Osteocyte (in vitro differentiated cells): ENCODE measurements at regions not wholly inside any gene's neighbourhood (a gene's known extent, or its start where the extent isn't known, plus 50 kb on each side); places are given as distances from the start of the nearest gene placed in this dataset.
"Not testable (repeated sequence)": the region's sequence is repeated elsewhere in the genome, so short reads cannot be mapped to it uniquely, and the experiment has no call there.

Source experiments
- DNase-seq: peaks from one replicate; pipeline ENCODE4 v3.0.0; 2021; ENCODE audit warnings: mixed read lengths; ENCODE audit not compliant: unreplicated experiment; ENCODE audit errors: extremely low spot score
- H3K27ac Mint-ChIP-seq: one replicate; pipeline ENCODE4 v1.8.0; 2021; ENCODE audit warnings: mild to moderate bottlenecking, mixed read lengths; ENCODE audit not compliant: unreplicated experiment
- H3K27me3 Mint-ChIP-seq: one replicate; pipeline ENCODE4 v1.8.0; 2021; ENCODE audit warnings: mixed read lengths; ENCODE audit not compliant: unreplicated experiment
- H3K36me3 Mint-ChIP-seq: one replicate; pipeline ENCODE4 v1.8.0; 2021; ENCODE audit warnings: mixed read lengths; ENCODE audit not compliant: unreplicated experiment
- H3K4me1 Mint-ChIP-seq: one replicate; pipeline ENCODE4 v1.8.0; 2021; ENCODE audit warnings: mixed read lengths; ENCODE audit not compliant: unreplicated experiment
- H3K4me3 Mint-ChIP-seq: one replicate; pipeline ENCODE4 v1.8.0; 2021; ENCODE audit warnings: mild to moderate bottlenecking, moderate library complexity, mixed read lengths; ENCODE audit not compliant: unreplicated experiment
- H3K9me3 Mint-ChIP-seq: one replicate; pipeline ENCODE4 v1.8.0; 2021; ENCODE audit warnings: mixed read lengths; ENCODE audit not compliant: unreplicated experiment
- TF ChIP-seq, protein P1 (sequence below): fragments of 200-600 bp; sonication (generic); IDR thresholded peaks from 2 replicates; pipeline ENCODE4 v1.5.0; 2021; ENCODE audit warnings: antibody characterized with exemption, mild to moderate bottlenecking, moderate library complexity

DNA sequence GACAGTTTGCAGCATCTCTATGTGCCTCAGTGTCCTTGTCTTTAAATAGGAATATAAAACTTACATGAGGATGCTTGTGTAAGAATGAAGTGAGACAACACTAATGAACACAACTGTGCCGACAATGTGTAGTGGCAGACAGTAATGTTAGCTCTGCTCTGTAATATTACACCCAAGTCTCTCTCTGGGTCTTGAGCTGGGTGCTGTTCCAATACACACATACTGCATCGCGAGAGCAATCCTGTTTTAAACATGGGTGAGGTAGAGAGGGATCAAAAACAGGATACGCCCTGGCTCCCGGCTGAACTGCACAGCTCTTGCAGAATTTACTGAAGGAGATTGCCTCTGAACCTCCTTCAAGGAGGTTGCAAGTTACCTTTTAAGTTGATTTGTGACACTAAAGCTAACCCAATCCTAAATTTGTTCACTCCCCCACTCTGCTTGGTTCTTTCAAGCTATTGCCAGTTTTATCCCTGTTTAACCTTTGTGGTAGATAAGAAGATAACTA is 155.2 kb upstream of the ISL1 start:
- TF ChIP-seq, protein P1, sequence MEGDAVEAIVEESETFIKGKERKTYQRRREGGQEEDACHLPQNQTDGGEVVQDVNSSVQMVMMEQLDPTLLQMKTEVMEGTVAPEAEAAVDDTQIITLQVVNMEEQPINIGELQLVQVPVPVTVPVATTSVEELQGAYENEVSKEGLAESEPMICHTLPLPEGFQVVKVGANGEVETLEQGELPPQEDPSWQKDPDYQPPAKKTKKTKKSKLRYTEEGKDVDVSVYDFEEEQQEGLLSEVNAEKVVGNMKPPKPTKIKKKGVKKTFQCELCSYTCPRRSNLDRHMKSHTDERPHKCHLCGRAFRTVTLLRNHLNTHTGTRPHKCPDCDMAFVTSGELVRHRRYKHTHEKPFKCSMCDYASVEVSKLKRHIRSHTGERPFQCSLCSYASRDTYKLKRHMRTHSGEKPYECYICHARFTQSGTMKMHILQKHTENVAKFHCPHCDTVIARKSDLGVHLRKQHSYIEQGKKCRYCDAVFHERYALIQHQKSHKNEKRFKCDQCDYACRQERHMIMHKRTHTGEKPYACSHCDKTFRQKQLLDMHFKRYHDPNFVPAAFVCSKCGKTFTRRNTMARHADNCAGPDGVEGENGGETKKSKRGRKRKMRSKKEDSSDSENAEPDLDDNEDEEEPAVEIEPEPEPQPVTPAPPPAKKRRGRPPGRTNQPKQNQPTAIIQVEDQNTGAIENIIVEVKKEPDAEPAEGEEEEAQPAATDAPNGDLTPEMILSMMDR, result no peak
- H3K4me1 Mint-ChIP-seq, result no peaks in the 10 kb centered on the region
- no peak overlapping the region for H3K27ac Mint-ChIP-seq
- H3K9me3 Mint-ChIP-seq, result peaks cover 21% of the 10 kb centered on the region
- H3K36me3 Mint-ChIP-seq, result no peaks in the 10 kb centered on the region
- DNase-seq, result no peak
- no peaks in the 10 kb centered on the region for H3K27me3 Mint-ChIP-seq
- H3K4me3 Mint-ChIP-seq, result no peak overlapping the region

DNA sequence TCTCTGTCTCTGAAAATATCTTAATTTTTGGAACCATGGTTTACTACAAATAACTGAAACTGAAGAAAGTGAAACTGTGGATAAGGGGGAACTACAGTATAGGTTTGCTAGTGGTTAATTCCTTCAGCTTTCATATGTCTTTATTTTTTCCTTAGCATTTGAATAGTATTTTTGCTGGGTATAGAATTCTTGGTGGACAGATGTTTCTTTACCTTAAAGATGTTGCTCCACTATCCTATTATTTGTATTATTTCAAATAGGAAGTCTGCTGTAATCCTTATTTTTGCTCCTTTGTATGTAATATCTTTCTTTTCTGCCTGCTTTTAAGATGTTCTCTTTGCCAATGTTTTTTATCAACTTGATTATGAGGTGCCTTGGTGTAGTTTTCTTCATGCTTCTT is 152.9 kb upstream of the ISL1 start:
- Mint-ChIP-seq H3K9me3 (peaks cover 21% of the 10 kb centered on the region), H3K4me3 (no peak overlapping the region), H3K27ac (no peak overlapping the region), H3K36me3 (no peaks in the 10 kb centered on the region), H3K4me1 (no peaks in the 10 kb centered on the region), H3K27me3 (no peaks in the 10 kb centered on the region)
- no peak for DNase-seq
- TF ChIP-seq, protein P1, result no peak

DNA sequence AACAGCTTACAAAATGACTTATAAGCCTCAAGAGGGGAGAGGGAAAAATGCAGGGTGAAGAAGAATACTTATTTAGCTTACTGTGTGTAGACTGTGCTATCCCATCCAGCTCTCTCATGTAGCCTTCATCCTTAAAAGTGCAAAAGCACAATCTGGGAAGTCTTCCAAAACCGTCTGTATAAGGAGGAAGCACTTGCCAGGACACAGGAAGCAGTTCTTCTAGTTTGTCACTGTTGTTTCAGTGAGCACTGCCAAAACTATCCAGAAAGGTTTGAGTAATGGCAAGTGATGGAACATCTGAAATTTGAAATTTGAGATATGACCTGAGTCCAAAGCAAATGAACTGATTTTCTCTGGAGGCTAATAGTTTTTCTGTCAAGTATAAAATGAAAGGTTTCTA is 140.8 kb upstream of the ISL1 start:
- Mint-ChIP-seq H3K27ac (no peak overlapping the region), H3K36me3 (no peaks in the 10 kb centered on the region), H3K4me1 (no peaks in the 10 kb centered on the region), H3K4me3 (no peak overlapping the region), H3K27me3 (no peaks in the 10 kb centered on the region), H3K9me3 (peaks cover 18% of the 10 kb centered on the region)
- TF ChIP-seq, protein P1, result no peak
- DNase-seq, result no peak

DNA sequence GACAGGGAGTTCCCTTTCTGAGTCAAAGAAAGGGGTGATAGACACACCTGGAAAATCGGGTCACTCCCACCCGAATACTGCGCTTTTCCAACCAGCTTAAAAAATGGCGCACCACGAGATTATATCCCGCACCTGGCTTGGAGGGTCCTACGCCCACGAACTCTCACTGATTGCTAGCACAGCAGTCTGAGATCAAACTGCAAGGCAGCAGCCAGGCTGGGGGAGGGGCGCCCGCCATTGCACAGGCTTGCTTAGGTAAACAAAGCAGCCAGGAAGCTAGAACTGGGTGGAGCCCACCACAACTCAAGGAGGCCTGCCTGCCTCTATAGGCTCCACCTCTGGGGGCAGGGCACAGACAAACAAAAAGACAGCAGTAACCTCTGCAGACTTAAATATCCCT is 132.3 kb upstream of the ISL1 start:
- not testable (repeated sequence) for H3K27ac Mint-ChIP-seq, H3K4me3 Mint-ChIP-seq, DNase-seq, H3K4me1 Mint-ChIP-seq, H3K36me3 Mint-ChIP-seq, H3K27me3 Mint-ChIP-seq
- H3K9me3 Mint-ChIP-seq, result peaks cover 24% of the 10 kb centered on the region

DNA sequence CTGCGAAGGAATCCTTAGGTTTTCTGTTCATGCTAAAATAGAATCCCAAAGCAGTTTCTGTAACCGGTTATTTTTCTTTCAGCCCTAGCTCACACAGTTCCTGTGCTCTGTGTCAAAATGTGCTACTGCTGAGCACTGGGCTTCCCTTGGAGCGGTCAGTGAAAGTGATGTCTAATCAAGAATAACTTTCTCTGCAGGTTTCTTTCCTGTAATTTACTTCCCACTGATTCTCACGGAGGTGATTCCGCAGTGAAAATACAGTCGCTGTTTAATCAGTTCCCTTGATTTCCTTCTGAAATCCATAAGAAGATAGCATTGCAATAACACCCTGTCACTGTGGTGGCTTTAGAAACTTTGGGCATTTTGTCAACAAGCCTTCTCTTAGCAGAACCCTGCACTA is 112.0 kb upstream of the ISL1 start:
- no peak overlapping the region for H3K27ac Mint-ChIP-seq
- H3K27me3 Mint-ChIP-seq, result no peaks in the 10 kb centered on the region
- H3K36me3 Mint-ChIP-seq, result no peaks in the 10 kb centered on the region
- H3K9me3 Mint-ChIP-seq, result peaks cover 6% of the 10 kb centered on the region
- no peak overlapping the region for H3K4me3 Mint-ChIP-seq
- DNase-seq, result no peak
- TF ChIP-seq, protein P1, result no peak
- H3K4me1 Mint-ChIP-seq, result no peaks in the 10 kb centered on the region

DNA sequence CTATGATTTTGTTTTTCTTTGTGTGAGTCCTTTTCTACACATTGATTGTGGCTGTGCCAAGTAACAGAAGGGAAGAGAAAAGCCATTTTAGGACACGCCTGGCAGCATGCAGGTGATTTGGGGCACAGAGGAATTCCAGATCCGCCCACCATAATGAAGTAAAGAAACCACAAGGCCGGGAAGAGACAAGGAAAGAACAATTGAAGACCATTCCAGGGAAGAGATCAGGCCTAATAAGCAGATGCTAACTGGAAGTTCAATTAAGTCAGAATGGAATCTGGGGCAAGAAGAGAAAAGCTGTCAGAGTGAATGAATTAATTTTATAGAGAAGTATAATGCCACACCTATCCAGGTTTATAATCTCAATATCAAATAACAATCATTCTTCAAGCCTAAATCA is 110.2 kb upstream of the ISL1 start:
- H3K4me1 Mint-ChIP-seq, result no peaks in the 10 kb centered on the region
- H3K27ac Mint-ChIP-seq, result no peak overlapping the region
- no peaks in the 10 kb centered on the region for H3K27me3 Mint-ChIP-seq
- H3K9me3 Mint-ChIP-seq, result peaks cover 3% of the 10 kb centered on the region
- no peak overlapping the region for H3K4me3 Mint-ChIP-seq
- no peak for DNase-seq
- H3K36me3 Mint-ChIP-seq, result no peaks in the 10 kb centered on the region
- TF ChIP-seq, protein P1, result no peak
